Small intestine (tissue), 7 donors: ENCODE measurements at regions not wholly inside any gene's neighbourhood (a gene's known extent, or its start where the extent isn't known, plus 50 kb on each side); places are given as distances from the start of the nearest gene placed in this dataset.
"Not testable (repeated sequence)": the region's sequence is repeated elsewhere in the genome, so short reads cannot be mapped to it uniquely, and the experiment has no call there.

Experiments
- DNase-seq, 2 donors: peaks; one replicate each; pipeline versions ENCODE4 v3.0.0 to v3.0.0-alpha.2; 2013
- FAIRE-seq: peaks from 2 replicates; lab custom pipeline; 2012; peaks lifted over from hg19 to GRCh38; lab: Jason Lieb, UNC
- H3K27ac ChIP-seq, 3 donors: one replicate each; pipeline ENCODE4 v1.5.1; 2013; ENCODE audit warnings: low read length in 2 of 3, mild to moderate bottlenecking in 2 of 3, control low read depth in 1 of 3, inconsistent platforms in 1 of 3, low read depth in 1 of 3, moderate library complexity in 1 of 3
- H3K27me3 ChIP-seq, 3 donors: one replicate each; pipeline ENCODE4 v1.6.1; 2013; ENCODE audit warnings: low read length in 3 of 3, inconsistent platforms in 1 of 3; ENCODE audit not compliant: control insufficient read depth in 3 of 3, insufficient read depth in 3 of 3
- H3K36me3 ChIP-seq, 3 donors: one replicate each; pipeline ENCODE4 v1.6.1; 2013; ENCODE audit warnings: low read length in 3 of 3, inconsistent platforms in 1 of 3, low read depth in 1 of 3, mild to moderate bottlenecking in 1 of 3, moderate library complexity in 1 of 3; ENCODE audit not compliant: control insufficient read depth in 3 of 3, insufficient read depth in 2 of 3
- H3K4me1 ChIP-seq, 3 donors: one replicate each; pipeline ENCODE4 v1.6.1; 2013; ENCODE audit warnings: low read length in 2 of 3, inconsistent platforms in 1 of 3, low read depth in 1 of 3, mild to moderate bottlenecking in 1 of 3, moderate library complexity in 1 of 3; ENCODE audit not compliant: control insufficient read depth in 3 of 3, insufficient read depth in 2 of 3
- H3K4me3 ChIP-seq, 3 donors: one replicate each; pipeline ENCODE4 v1.5.1; 2013; ENCODE audit warnings: low read length in 3 of 3, control low read depth in 1 of 3, inconsistent platforms in 1 of 3, low read depth in 1 of 3, mild to moderate bottlenecking in 1 of 3, moderate library complexity in 1 of 3
- H3K9me3 ChIP-seq, 2 donors: one replicate each; pipeline ENCODE4 v1.6.1; 2013; ENCODE audit warnings: low read depth in 1 of 2, low read length in 1 of 2; ENCODE audit not compliant: control insufficient read depth in 2 of 2, insufficient read depth in 1 of 2
- WGBS, 3 donors: extraction: QIAGEN DNeasy Blood & Tissue Kit; methylation state at CpG; one replicate each; pipeline ENCODE4 v1.1.7; 2013; 5-methylcytosine and 5-hydroxymethylcytosine counted together
- donor health status: healthy with polysubstance abuse.
- donor health status: control.
- donor health status: control.
- donor health status: Bipolar disorder and iron deficiency.
- donor health status: healthy.

DNA sequence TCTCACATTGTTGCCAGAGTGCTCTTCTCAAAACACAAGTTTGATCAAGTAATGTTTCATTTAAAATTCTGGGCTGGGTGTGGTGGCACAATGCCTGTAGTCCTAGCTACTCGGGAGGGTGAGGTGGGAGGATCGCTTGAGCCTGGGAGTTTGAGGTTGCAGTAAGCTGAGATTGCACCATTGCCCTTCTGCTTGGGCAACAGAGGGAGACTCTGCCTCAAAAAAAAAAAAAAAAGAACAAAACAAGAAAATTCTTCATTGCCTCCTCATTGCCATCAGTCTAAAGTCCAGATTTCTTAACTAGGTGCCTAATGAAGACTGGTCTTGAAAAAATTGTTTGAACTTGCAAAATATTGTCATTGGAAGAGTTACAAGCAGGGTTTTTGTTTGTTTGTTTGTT is 120.1 kb downstream of the MFAP3L start:
- 65 to 82% (median 78%) methylated on average over 2 of the region's 2 CpGs for WGBS, 3 donors
- Histone ChIP-seq H3K27me3 (no peaks in the 10 kb centered on the region), H3K27ac (no peak overlapping the region), H3K4me1 (no peaks in the 10 kb centered on the region), H3K36me3 (no peaks in the 10 kb centered on the region), H3K4me3 (no peak overlapping the region), H3K9me3 (no peaks in the 10 kb centered on the region)
- no peak for FAIRE-seq
- peak in 1 of 2 donors; percentile 16 for DNase-seq

DNA sequence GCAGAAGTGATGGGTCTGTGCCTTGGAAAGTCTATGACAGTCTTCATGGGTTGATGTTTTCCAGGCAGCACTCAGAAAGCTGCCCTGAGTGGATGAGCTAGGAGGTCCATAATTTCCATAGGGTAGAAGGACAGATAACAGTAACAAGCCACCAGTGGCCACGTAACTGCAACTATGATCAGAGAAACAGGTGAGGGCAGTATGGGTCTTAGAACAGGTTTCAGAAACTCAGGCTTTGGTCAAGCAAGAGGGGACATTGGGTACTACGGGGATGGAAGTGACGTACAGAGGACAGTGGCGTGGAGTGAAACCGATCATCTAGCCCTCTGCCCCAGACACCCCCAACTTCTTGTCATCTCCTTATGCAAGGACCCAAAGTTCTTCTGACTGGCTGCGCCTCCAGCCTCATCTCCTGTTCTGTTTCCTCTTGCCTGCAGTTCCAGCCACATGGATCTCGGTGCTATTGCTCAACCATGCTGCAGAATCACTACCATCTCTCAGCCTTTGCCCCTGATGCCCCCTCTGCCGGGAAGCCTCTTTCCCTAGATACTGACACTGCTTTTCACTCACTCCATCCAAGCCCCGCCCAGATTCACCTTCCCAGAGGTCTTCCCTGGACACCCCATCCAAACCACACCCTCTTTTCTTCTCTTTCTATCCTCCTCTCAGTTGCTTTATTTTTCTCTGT is 123.4 kb downstream of the MFAP3L start:
- Histone ChIP-seq H3K36me3 (no peaks in the 10 kb centered on the region), H3K27ac (no peak overlapping the region), H3K9me3 (no peaks in the 10 kb centered on the region), H3K27me3 (no peaks in the 10 kb centered on the region), H3K4me3 (no peak overlapping the region), H3K4me1 (no peaks in the 10 kb centered on the region)
- DNase-seq (peak in 1 of 2 donors; percentile 11), FAIRE-seq (no peak)
- 64 to 78% (median 66%) methylated on average over 9 of the region's 9 CpGs for WGBS, 3 donors

DNA sequence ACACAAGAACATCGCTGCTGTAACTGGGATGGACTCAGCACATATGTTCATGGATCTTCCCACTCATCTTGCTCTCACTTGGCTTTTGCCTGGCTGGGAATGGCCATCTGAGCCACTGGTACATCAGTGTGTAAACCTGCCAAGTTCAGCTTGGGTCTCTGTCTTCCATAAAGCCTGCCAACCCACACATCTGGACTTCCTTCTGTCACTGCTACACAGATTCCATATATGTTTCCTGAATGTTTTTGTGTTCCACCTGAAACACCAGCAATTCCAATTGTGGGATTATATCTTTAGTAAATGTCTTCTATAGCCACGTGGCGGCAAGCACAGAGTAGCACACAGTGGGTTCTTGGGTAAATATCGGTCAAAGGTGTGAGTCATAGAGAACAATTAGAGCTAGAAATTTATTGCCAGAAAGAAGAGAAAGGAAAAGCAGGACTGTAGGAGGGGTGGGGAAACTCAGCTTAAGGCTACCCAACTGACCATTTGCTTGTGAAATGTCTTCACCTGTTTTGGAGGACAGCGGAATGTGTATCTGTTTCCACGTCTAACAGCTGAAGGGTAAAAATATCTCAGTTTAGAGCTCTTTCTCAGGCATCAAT is 125.9 kb downstream of the MFAP3L start:
- H3K27me3 ChIP-seq, result no peaks in the 10 kb centered on the region
- H3K4me3 ChIP-seq, result no peak overlapping the region
- WGBS, 3 donors, result 69 to 83% (median 72%) methylated on average over 6 of the region's 6 CpGs
- H3K9me3 ChIP-seq, result no peaks in the 10 kb centered on the region
- no peaks in the 10 kb centered on the region for H3K4me1 ChIP-seq
- no peak for DNase-seq
- H3K27ac ChIP-seq, result no peak overlapping the region
- no peak for FAIRE-seq
- no peaks in the 10 kb centered on the region for H3K36me3 ChIP-seq

DNA sequence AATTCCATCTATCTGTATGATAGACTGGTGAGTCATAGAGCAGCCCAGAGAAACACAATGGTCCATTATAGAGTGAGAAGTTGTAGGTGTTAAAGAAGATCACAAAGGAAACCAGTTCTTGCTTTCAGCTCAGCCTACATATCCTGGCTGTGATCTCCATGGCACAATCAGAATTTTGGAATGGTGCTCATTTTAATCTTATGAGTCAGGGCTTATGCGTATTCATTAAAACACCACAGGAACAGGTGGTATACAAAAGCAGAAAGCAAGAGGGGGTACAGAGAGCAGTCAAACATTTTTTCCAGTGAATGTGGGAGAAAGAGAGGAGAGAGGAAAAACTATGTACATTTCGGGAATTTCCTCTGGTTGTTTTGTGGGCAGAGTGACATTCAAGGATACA is 126.9 kb downstream of the MFAP3L start:
- no peaks in the 10 kb centered on the region for H3K9me3 ChIP-seq
- H3K27me3 ChIP-seq, result no peaks in the 10 kb centered on the region
- H3K4me1 ChIP-seq, result no peaks in the 10 kb centered on the region
- H3K27ac ChIP-seq, result no peak overlapping the region
- FAIRE-seq, result no peak
- WGBS, 3 donors, result 82 to 92% (median 87%) methylated on average over 2 of the region's 2 CpGs
- DNase-seq, result no peak
- H3K36me3 ChIP-seq, result no peaks in the 10 kb centered on the region
- H3K4me3 ChIP-seq, result no peak overlapping the region

DNA sequence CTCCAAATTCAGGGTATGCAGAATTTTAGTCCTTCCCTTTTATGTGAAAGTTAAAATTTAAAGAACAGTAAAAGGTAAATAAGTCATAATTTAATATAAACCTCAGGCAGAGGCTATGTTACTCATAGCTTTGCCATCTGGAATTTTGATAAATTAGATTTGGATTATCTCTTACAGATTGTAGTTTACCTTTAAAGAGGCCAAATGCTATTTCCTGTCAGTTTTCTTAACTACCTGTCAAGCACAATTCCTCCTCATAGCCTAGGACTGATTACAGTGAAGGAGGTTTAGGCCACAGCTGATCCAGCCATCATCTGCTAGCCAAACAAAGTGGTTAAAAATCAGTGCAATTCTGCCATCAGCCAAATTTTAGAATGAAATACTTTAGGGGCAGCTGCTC is 128.1 kb downstream of the MFAP3L start:
- no peak for FAIRE-seq

DNA sequence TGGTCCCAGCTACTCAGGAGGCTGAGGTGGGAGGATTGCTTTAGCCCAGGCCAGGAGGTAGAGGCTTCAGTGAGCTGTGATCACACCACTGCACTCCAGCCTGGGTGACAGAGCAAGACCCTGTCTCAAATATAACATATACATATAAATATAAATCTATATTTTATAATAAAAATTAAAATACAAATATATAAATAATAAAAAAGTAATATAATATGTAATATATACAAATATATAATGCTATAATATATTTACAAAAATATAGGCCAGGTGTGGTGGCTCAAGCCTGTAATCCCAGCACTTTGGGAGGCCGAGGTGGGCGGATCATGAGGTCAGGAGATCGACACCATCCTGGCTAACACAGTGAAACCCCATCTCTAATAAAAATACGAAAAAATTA is 131.4 kb downstream of the MFAP3L start:
- H3K36me3 ChIP-seq, H3K9me3 ChIP-seq, H3K4me3 ChIP-seq, FAIRE-seq, H3K27ac ChIP-seq, DNase-seq, H3K27me3 ChIP-seq, H3K4me1 ChIP-seq: not testable (repeated sequence)
- WGBS, 3 donors, result 88 to 95% (median 92%) methylated on average over 4 of the region's 4 CpGs

More for the DNA sequence above, 128.1 kb downstream of the MFAP3L start:
- Histone ChIP-seq H3K27me3 (no peaks in the 10 kb centered on the region), H3K4me3 (no peak overlapping the region), H3K9me3 (no peaks in the 10 kb centered on the region), H3K36me3 (no peaks in the 10 kb centered on the region), H3K4me1 (no peaks in the 10 kb centered on the region), H3K27ac (no peak overlapping the region)
- no peak for DNase-seq

DNA sequence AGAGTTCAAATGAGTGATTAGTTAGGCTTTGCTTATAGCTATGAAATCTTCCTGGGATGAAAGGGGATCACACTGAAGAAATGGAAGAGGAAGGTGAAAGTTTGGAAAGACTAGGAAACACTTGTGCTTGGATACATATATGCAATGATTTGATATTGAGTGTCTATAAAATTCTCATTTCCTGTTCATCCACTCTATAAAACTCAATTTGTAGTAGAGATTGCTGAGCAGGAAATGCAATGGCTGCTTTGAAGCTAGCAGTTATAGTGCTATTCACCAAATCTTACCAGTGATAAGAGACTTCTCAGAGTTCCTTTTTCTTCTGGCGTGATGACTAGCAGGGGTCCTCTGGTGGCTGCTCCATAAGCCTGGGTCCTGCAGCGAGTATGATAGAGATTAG is 128.1 kb upstream of the HPF1 start:
- DNase-seq (no peak), FAIRE-seq (no peak)

DNA sequence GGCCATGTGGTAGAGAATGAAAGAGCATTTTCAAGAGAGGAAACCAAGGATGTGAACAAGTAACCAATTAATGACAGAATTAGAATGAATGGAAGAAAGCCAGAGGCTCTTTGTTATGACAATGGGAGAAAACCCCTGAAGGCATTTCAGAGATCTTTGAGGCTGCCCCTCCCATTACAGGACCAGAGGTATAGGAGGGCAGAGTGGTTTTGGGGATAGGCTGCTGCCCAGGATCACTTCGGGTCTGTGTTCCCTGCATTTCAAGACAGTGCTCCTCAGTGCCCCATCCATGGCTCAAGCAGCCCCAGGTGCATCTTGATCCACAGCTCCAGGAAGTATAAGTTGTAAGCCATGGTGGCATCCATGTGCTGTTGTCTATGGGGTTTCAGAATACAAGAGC is 124.0 kb upstream of the HPF1 start:
- DNase-seq, result no peak
- no peaks in the 10 kb centered on the region for H3K4me1 ChIP-seq
- no peaks in the 10 kb centered on the region for H3K9me3 ChIP-seq
- no peak overlapping the region for H3K27ac ChIP-seq
- H3K36me3 ChIP-seq, result no peaks in the 10 kb centered on the region
- no peak for FAIRE-seq
- 73 to 91% (median 78%) methylated on average over 1 of the region's 1 CpG for WGBS, 3 donors
- no peak overlapping the region for H3K4me3 ChIP-seq
- H3K27me3 ChIP-seq, result peaks cover 0 to 3% (median 0%) of the 10 kb centered on the region in 3 donors

More for the DNA sequence above, 128.1 kb upstream of the HPF1 start:
- H3K4me1 ChIP-seq, result no peaks in the 10 kb centered on the region
- no peak overlapping the region for H3K4me3 ChIP-seq
- H3K36me3 ChIP-seq, result no peaks in the 10 kb centered on the region
- 48 to 75% (median 57%) methylated on average over 2 of the region's 2 CpGs for WGBS, 3 donors
- peaks cover 0 to 3% (median 0%) of the 10 kb centered on the region in 3 donors for H3K27me3 ChIP-seq
- no peaks in the 10 kb centered on the region for H3K9me3 ChIP-seq
- H3K27ac ChIP-seq, result no peak overlapping the region
